CD4-positive, alpha-beta memory T cell (primary cell): ENCODE measurements at regions not wholly inside any gene's neighbourhood (a gene's known extent, or its start where the extent isn't known, plus 50 kb on each side); places are given as distances from the start of the nearest gene placed in this dataset.

Experiments used
- CTCF ChIA-PET: fragments of 350-600 bp; sonication (Branson Sonifier 250); formaldehyde crosslinking; loops from one replicate; lab custom pipeline; 2021; ENCODE audit warnings: inconsistent platforms; ENCODE audit not compliant: partially characterized antibody; lab: Charles Lee
- POLR2A ChIA-PET: fragments of 350-600 bp; sonication (Branson Sonifier 250); formaldehyde crosslinking; loops from one replicate; lab custom pipeline; 2021; ENCODE audit not compliant: partially characterized antibody; lab: Charles Lee
- DNase-seq, 5 donors: peaks; one replicate each; pipeline versions ENCODE4 v3.0.0 to v3.0.0-alpha.2; 2020 to 2022; ENCODE audit warnings: mixed read lengths in 1 of 5
- H3K27ac ChIP-seq: one replicate; pipeline ENCODE4 v1.7.0; 2013; ENCODE audit warnings: low read depth, low read length
- H3K27me3 ChIP-seq: 2 replicates; pipeline ENCODE4 v1.7.0; 2013; ENCODE audit warnings: mild to moderate bottlenecking, low read length, moderate library complexity; ENCODE audit not compliant: insufficient read depth
- H3K36me3 ChIP-seq: 2 replicates; pipeline ENCODE4 v1.7.0; 2013; ENCODE audit warnings: mild to moderate bottlenecking, low read length, moderate library complexity; ENCODE audit not compliant: insufficient read depth
- H3K4me1 ChIP-seq: 2 replicates; pipeline ENCODE4 v1.7.0; 2013; ENCODE audit warnings: mild to moderate bottlenecking, low read length, moderate library complexity; ENCODE audit not compliant: insufficient read depth
- H3K4me3 ChIP-seq, 2 donors: one replicate each; pipeline ENCODE4 v1.7.0; 2013; ENCODE audit warnings: low read length in 2 of 2, mild to moderate bottlenecking in 1 of 2
- H3K9me3 ChIP-seq, 2 donors: one replicate each; pipeline ENCODE4 v1.7.0; 2013; ENCODE audit warnings: low read length in 2 of 2, control low read depth in 1 of 2; ENCODE audit not compliant: control insufficient read depth in 1 of 2
- H3K27ac Mint-ChIP-seq, 7 donors: one replicate each; pipeline ENCODE4 v1.8.0; 2020 to 2021; ENCODE audit warnings: mixed read lengths in 7 of 7, mild to moderate bottlenecking in 6 of 7, inconsistent platforms in 3 of 7, moderate library complexity in 3 of 7
- H3K27me3 Mint-ChIP-seq, 2 donors: one replicate each; pipeline ENCODE4 v1.8.0; 2020 to 2021; ENCODE audit warnings: mixed read lengths in 2 of 2
- H3K36me3 Mint-ChIP-seq, 2 donors: one replicate each; pipeline ENCODE4 v1.8.0; 2020 to 2021; ENCODE audit warnings: mixed read lengths in 2 of 2, inconsistent platforms in 1 of 2, mild to moderate bottlenecking in 1 of 2
- H3K4me1 Mint-ChIP-seq, 4 donors: one replicate each; pipeline ENCODE4 v1.8.0; 2020 to 2021; ENCODE audit warnings: mixed read lengths in 4 of 4, mild to moderate bottlenecking in 1 of 4
- H3K4me3 Mint-ChIP-seq, 8 donors: one replicate each; pipeline ENCODE4 v1.8.0; 2020 to 2021; ENCODE audit warnings: mixed read lengths in 8 of 8, mild to moderate bottlenecking in 7 of 8, moderate library complexity in 6 of 8, inconsistent platforms in 3 of 8
- H3K9me3 Mint-ChIP-seq, 8 donors: one replicate each; pipeline ENCODE4 v1.8.0; 2020 to 2021; ENCODE audit warnings: mixed read lengths in 8 of 8, mild to moderate bottlenecking in 5 of 8, inconsistent platforms in 3 of 8, moderate library complexity in 1 of 8
- intact Hi-C: fragments of 100-400 bp; cut with micrococcal nuclease; formaldehyde crosslinking; loops from one replicate; pipeline ENCODE4 v1.15.1; 2023

DNA sequence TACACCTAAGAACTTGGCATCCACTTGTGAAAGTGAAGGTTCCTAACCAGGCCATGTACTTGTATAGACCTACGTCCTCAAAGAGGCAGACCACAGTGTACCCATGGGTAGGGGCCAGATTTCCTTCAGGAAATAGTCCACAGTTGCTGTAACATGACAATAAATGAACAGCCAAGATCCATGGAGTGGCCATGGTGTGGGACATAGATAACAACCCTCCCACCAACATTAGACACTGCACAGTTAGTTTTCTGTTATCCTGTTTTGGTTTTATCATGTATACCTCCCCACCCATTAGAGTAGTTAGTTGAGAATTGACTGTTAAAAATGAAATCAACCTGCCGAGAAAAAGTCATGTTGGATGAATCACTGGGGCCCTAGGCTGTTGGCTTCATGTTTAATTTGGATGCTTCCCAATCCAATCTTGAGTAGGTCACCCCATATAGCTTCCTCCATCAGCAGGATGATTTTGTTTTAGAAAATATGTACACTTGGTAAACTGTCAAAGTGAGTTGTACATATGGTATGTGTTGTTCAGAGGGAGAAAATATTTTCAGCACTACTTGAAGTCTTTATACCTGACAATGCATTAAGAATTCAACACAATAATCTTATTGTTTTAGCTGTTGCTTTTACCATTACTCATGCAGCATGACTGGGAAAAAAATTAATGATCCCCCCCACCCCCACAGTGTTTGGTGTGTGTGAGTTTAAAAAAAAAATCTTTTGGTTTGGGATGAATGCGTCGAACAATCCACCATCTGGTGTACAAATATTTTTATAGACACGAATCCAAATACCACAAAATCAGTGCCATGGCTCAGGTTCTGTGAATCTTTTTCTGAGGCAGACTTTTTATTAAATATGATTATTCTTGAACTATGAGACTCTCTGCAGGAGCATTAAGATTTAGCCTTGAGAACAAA, 88.3 kb upstream of the ARHGAP29 start:
- no peak for DNase-seq
- Histone ChIP-seq H3K9me3 (no peaks in the 10 kb centered on the region), H3K27me3 (peaks cover 3% of the 10 kb centered on the region), H3K27ac (no peak overlapping the region), H3K36me3 (no peaks in the 10 kb centered on the region), H3K4me1 (no peaks in the 10 kb centered on the region), H3K4me3 (no peak overlapping the region)
- no peak overlapping the region for H3K27ac Mint-ChIP-seq
- no peaks in the 10 kb centered on the region for H3K36me3 Mint-ChIP-seq
- H3K27me3 Mint-ChIP-seq, result peaks cover 31 to 34% of the 10 kb centered on the region in 2 donors
- no peaks in the 10 kb centered on the region for H3K9me3 Mint-ChIP-seq
- ChIA-PET CTCF (no interaction called here), POLR2A (no interaction called here)
- H3K4me3 Mint-ChIP-seq, result no peak overlapping the region
- intact Hi-C loops, result no loop called here
- peaks cover 0 to 2% (median 0%) of the 10 kb centered on the region in 4 donors for H3K4me1 Mint-ChIP-seq

DNA sequence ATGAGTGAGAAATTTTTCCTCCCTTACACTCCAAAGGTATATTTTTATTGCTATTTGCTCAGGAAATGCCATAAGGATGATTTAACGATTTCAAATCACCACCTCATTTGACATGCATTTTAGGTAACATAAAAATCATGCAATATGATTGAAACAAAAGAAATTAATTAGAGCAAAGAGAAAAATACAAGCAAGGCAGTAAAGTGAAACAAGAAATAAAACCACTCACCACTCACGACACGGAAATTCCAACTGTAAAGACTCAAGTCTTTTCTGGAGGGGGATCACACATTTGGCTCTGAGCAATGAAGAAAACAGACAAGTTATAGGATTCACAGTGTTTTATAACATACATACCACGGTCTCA, 86.8 kb upstream of the ARHGAP29 start:
- H3K27me3 Mint-ChIP-seq, result peaks cover 20 to 23% of the 10 kb centered on the region in 2 donors
- H3K36me3 Mint-ChIP-seq, result no peaks in the 10 kb centered on the region
- H3K4me1 ChIP-seq, result no peaks in the 10 kb centered on the region
- H3K4me1 Mint-ChIP-seq, result peaks cover 0 to 2% (median 0%) of the 10 kb centered on the region in 4 donors
- no peak overlapping the region for H3K27ac Mint-ChIP-seq
- ChIA-PET CTCF (no interaction called here), POLR2A (no interaction called here)
- H3K36me3 ChIP-seq, result no peaks in the 10 kb centered on the region
- H3K27me3 ChIP-seq, result peaks cover 3% of the 10 kb centered on the region
- H3K4me3 Mint-ChIP-seq, result no peak overlapping the region
- no peaks in the 10 kb centered on the region for H3K9me3 Mint-ChIP-seq
- no peak overlapping the region for H3K27ac ChIP-seq
- intact Hi-C loops, result no loop called here
- no peak for DNase-seq
- H3K9me3 ChIP-seq, result no peaks in the 10 kb centered on the region
- H3K4me3 ChIP-seq, result no peak overlapping the region

DNA sequence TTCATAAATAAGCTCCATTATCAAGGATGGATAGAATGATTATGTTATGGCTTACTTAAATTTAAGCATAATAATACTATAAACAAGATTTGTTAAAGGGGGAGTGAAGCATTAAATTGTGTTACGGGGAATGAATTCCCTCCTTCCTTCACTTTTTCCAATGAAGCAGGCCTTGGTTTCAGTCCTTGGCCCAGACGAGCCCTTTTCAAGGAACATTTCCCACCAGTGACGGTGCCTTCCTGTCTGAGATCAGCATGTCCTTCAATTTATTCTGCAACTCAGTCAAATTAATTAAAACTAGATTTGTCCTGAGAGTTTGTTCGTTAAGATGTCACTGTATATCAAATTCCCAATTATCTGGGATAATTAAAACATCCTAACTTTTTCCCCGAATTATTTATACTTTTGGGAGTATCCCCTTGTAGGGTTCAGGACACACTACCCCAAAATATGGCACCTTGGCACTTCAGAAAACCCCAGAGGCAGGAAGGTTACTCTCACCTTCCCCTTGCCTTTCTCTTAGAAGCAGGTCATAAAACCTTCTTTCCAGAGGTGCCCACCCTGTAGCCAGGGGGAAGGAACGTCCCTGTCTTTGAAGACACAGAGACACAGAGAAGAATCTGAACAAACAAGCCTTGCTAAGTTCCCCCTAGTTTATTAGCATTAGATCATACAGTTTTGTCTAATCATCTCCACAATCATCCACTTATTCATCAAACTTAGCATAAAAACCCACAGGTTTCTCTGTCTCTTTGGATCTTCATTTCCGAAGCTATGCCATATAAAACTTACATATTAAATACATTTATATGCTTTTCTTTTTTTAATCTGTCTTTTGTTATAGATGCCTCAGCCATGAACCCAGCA, 86.2 kb upstream of the ARHGAP29 start:
- Histone ChIP-seq H3K27ac (no peak overlapping the region), H3K36me3 (no peaks in the 10 kb centered on the region), H3K4me1 (no peaks in the 10 kb centered on the region), H3K9me3 (no peaks in the 10 kb centered on the region), H3K27me3 (no peaks in the 10 kb centered on the region), H3K4me3 (no peak overlapping the region)
- no peak for DNase-seq
- ChIA-PET CTCF (no interaction called here), POLR2A (no interaction called here)
- Mint-ChIP-seq H3K9me3 (no peaks in the 10 kb centered on the region), H3K36me3 (no peaks in the 10 kb centered on the region), H3K4me3 (no peak overlapping the region), H3K27me3 (peaks cover 18 to 21% of the 10 kb centered on the region in 2 donors), H3K27ac (no peak overlapping the region), H3K4me1 (peaks cover 0 to 2% (median 0%) of the 10 kb centered on the region in 4 donors)
- intact Hi-C loops, result no loop called here

DNA sequence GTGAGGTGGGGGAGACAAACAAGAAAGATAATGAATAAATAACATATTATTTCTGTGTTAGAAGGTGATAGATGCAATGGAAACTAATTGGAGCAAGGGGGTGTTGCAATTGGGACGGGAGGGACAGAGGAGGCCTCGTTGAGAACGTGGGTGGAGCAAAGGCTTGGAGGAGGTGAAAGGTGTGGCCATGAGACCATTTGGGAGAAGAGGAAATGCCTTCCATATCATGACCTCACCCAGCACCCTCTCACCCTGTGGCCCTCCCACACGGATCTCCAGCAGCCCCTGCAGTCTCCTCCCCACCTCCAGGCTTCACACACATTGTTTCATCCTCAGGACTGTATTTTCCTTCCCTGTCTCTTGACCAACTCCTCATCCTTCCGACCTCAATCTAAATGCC, 85.3 kb upstream of the ARHGAP29 start:
- Histone ChIP-seq H3K4me1 (no peaks in the 10 kb centered on the region), H3K4me3 (no peak overlapping the region), H3K9me3 (no peaks in the 10 kb centered on the region), H3K36me3 (no peaks in the 10 kb centered on the region), H3K27me3 (no peaks in the 10 kb centered on the region), H3K27ac (no peak overlapping the region)
- intact Hi-C loops, result no loop called here
- Mint-ChIP-seq H3K4me3 (no peak overlapping the region), H3K36me3 (no peaks in the 10 kb centered on the region), H3K4me1 (peaks cover 0 to 2% (median 0%) of the 10 kb centered on the region in 4 donors), H3K27ac (no peak overlapping the region), H3K27me3 (peaks cover 15% of the 10 kb centered on the region in 2 donors), H3K9me3 (no peaks in the 10 kb centered on the region)
- POLR2A ChIA-PET, result no interaction called here
- no peak for DNase-seq
- CTCF ChIA-PET, result no interaction called here

DNA sequence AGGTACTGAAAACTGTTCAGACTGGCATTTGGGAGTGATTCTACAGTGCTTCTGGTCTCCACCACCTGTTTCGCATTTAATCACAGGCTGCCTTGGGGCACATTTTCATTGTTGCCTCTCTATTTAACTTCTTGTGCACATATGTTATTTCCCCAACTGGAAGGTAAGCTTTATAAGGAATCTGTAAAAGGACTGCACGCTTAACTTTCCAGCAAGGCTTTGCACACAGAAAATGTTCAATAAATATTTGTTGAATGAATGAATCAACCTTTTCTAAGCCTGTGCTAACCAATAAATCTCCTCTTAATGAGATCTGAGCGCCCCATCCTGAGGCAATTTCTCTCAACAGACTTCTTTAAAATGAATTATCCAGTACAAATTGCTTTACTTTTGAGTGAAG, 84.3 kb upstream of the ARHGAP29 start:
- POLR2A ChIA-PET, result no interaction called here
- Histone ChIP-seq H3K9me3 (no peaks in the 10 kb centered on the region), H3K4me3 (no peak overlapping the region), H3K27ac (no peak overlapping the region), H3K36me3 (no peaks in the 10 kb centered on the region), H3K4me1 (no peaks in the 10 kb centered on the region), H3K27me3 (no peaks in the 10 kb centered on the region)
- intact Hi-C loops, result no loop called here
- Mint-ChIP-seq H3K4me1 (no peaks in the 10 kb centered on the region), H3K27me3 (peaks cover 10% of the 10 kb centered on the region in 2 donors), H3K36me3 (no peaks in the 10 kb centered on the region), H3K27ac (no peak overlapping the region), H3K4me3 (no peak overlapping the region), H3K9me3 (no peaks in the 10 kb centered on the region)
- CTCF ChIA-PET, result no interaction called here
- DNase-seq, result no peak

DNA sequence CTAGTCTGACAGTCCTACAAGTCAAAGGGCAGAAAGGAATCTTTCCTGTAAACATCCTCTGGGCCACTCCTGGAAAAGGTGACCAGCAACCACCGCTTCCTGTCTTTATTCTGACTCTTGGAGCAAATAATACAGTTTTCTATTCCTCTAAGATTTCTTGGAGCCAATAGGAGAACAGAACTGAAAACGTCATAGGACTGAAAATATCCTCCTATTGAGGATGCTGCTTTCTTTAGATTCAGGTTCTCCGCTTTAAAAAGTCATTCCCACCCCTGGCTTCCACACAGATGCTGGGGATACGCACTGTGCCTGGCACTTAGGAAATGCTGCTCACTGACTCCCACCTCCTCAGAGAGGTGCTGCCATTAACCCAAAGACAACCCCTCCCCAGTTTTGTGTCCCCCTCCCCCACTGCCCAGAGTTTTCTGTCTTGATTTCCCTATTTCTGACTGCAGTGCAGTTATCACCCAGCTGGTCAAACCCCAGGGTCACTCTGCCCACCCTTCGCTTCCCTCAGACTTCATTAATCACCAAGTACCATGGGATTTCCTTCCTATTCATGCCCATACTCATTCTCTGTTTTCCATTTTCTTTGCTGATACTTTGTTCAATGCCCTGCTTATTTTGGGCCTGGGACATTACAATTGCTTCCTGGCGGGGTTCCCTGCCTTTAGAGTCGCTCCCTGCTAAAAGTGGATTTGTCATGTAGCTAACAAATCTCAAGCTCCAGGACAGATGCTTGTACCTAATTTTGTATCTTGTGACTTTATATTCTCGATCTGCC, 82.1 kb upstream of the ARHGAP29 start:
- no peaks in the 10 kb centered on the region for H3K36me3 ChIP-seq
- H3K9me3 ChIP-seq, result no peaks in the 10 kb centered on the region
- Mint-ChIP-seq H3K27ac (no peak overlapping the region), H3K36me3 (no peaks in the 10 kb centered on the region), H3K27me3 (peaks cover 6 to 7% of the 10 kb centered on the region in 2 donors), H3K4me1 (no peaks in the 10 kb centered on the region), H3K4me3 (no peak overlapping the region), H3K9me3 (no peaks in the 10 kb centered on the region)
- DNase-seq, result no peak
- no peaks in the 10 kb centered on the region for H3K27me3 ChIP-seq
- ChIA-PET POLR2A (no interaction called here), CTCF (no interaction called here)
- no peak overlapping the region for H3K4me3 ChIP-seq
- intact Hi-C loops, result no loop called here
- no peaks in the 10 kb centered on the region for H3K4me1 ChIP-seq
- no peak overlapping the region for H3K27ac ChIP-seq
